ENCODE measurements at regions not wholly inside any gene's neighbourhood (a gene's known extent, or its start where the extent isn't known, plus 50 kb on each side); places are given as distances from the start of the nearest gene placed in this dataset.
A peak's percentile ranks its signal among the peaks of the same experiment; 100 is the strongest.
"Not testable (repeated sequence)": the region's sequence is repeated elsewhere in the genome, so short reads cannot be mapped to it uniquely, and the experiment has no call there.

DNA sequence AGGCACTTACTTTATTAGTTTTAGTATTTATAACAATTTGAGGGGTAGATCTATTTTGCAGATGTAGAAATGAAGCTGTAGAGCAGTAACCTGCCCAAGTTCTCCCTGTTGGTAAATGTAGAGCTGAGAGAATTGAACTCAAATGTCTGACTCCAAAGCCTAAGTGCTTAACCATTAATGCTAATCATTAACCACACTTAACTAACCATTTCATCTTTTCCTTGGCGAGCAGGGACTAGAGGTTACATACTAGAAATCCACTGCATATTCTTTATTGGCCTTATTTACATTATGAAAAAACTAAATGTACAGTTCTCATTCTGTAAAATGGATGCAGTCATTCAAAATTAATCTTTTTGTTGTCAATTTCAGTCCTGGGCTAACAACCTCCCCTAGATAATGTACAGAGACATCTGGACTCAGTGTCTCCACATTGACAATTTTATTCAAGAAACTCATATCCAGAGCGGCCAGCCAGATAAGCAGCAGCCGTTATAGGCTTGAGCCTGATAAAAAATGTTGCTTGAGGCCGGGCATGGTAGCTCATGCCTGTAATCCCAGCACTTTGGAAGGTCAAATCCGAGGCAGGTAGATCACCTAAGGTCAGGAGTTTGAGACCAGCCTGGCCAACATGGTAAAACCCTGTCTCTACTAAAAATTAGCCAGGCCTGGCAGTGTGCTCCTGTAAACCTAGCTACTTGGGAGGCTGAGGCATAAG, 76.7 kb upstream of the PICALM start:
- no peak for DNase-seq

GRCh38 chr11:86144846-86145245, 76.0 kb upstream of the PICALM start:
- DNase-seq: no peak

DNA sequence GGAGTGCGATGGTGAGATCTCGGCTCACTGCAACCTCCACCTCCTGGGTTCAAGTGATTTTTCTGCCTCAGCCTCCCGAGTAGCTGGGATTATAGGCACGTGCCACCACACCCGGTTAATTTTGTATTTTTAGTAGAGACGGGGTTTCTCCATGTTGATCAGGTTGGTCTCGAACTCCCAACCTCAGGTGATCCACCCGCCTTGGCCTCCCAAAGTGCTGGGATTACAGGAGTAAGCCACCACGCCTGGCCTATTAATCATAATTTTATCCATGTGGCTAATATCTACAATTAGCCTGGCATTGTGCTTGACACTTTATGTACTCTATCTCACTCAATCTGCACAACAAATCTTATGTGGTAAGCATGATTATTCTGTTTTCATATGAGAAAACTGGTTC, 75.2 kb upstream of the PICALM start:
- not testable (repeated sequence) for DNase-seq

DNA sequence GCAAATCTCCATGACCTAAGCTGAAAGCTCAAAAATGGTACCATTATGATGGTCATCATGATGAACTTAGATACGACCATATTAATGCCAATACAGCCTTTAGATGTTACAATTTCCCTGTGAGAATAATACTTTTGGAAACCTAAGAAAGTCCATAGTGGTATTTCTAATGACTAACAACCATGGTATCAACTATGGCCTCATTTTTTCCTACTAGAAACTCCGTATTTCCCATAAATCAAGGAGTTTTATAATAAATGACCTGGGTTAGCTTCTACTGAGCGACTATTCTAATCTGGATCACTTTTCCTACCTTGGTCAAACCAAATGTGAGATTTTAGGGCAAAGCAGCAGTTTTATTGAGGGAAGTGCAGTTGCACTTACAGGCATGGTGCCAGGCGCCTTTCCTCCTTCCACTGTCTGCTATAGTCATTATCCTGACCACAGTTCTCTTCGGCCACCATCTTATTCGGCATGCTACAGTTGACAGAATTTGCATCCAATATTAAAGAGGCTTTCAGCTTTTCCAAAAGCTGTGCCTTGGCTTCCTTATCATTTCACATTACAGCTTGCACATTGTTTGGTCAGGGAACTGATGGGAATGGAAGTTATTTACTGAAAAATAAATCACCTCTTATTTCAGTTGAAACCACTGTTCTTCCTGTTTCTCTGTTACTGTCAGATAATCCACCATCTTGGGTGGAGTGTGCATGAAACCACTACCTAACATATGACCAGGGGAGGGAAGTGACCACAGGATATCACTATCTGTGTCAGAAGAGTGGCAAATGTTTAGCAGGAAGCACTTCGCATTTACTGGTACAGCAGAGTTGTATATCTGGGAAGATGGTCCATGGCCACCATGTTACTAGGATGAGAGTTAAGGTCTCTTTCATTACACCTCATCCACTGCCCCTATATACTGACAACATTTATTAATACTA, 74.5 kb upstream of the PICALM start:
- peak in 1 of 5 donors; percentile 88 for DNase-seq

DNA sequence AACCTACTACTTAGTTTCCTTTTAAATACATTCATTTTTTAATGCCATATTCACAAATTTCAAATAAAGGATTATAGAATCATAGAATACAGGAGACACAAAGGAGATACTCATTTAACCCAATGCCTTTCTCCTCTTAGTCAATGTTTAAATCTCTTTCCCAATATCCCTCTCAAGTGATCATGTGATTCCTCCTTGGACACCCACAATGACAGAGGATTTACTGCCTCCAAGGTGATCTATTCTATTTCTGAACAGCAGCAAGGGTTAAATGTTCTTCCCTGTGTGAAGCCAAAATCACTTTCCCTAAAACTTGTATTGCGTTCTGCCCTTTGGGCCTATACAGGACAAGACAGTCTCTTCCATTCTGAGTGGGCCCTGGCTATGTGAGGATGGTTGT, 73.3 kb upstream of the PICALM start:
- DNase-seq: no peak

GRCh38 chr11:86141727-86142126, 72.8 kb upstream of the PICALM start:
- peak in 1 of 5 donors; percentile 39 for DNase-seq

GRCh38 chr11:86140334-86140990, 71.6 kb upstream of the PICALM start:
- no peak for DNase-seq

- peak in 1 of 5 donors; percentile 89 for DNase-seq
These were observed 70.1 kb upstream of the PICALM start for GRCh38 chr11:86138958-86139357.

GRCh38 chr11:86136538-86136937, 67.7 kb upstream of the PICALM start:
- DNase-seq: no peak

- no peak for DNase-seq
These were observed 66.4 kb upstream of the PICALM start for GRCh38 chr11:86135319-86135714.

- DNase-seq: no peak
These were observed 65.9 kb upstream of the PICALM start for GRCh38 chr11:86134580-86135318.

DNA sequence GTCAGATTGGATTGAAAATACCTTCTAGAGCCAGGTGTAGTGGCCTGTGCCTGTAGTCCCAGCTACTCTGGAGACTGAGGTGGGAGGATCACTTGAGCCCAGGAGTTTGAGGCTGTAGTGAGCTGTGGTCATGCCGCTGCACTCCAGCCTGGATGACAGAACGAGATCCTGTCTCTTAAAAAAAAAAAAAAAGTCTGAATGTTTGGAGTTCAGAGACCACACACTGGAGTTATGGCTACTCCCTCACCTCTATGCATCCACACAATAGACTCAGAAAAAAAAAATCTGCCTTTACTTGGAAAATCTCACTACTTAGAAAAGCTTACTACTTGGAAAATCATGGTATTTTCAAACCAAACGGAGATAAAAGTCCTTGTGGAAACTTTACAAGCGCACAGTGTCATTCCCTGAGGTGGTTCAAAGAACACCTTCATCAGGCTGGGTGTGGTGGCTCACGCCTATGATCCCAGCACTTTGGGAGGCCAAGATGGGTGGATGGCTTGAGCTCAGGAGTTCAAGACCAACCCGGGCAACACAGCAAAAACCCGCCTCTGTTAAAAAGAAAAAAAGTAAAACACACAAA, 63.9 kb upstream of the PICALM start:
- no peak for DNase-seq

- no peak for DNase-seq
These were observed 61.1 kb upstream of the PICALM start for GRCh38 chr11:86129740-86130540.

- DNase-seq: no peak
These were observed 60.0 kb upstream of the PICALM start for GRCh38 chr11:86128914-86129313.

DNA sequence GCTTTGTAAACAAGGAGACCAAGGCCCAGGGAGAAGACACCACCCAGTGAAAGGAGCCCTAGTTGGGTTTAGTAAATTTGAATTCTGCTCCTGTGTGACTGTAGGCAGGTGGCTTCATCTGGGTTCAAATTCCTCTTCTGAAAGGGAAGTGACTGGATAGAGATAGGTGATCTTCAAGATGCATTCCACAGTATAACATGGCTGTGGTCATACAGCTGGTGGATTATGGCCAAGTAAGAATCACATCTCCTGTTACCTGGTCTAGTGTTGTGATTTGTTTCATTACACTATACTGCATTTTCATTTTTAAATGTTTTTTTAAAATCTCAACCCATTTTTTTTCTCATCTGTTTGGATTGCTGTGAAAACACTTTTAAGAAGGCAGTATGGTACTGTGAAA, 58.0 kb upstream of the PICALM start:
- no peak for DNase-seq

DNA sequence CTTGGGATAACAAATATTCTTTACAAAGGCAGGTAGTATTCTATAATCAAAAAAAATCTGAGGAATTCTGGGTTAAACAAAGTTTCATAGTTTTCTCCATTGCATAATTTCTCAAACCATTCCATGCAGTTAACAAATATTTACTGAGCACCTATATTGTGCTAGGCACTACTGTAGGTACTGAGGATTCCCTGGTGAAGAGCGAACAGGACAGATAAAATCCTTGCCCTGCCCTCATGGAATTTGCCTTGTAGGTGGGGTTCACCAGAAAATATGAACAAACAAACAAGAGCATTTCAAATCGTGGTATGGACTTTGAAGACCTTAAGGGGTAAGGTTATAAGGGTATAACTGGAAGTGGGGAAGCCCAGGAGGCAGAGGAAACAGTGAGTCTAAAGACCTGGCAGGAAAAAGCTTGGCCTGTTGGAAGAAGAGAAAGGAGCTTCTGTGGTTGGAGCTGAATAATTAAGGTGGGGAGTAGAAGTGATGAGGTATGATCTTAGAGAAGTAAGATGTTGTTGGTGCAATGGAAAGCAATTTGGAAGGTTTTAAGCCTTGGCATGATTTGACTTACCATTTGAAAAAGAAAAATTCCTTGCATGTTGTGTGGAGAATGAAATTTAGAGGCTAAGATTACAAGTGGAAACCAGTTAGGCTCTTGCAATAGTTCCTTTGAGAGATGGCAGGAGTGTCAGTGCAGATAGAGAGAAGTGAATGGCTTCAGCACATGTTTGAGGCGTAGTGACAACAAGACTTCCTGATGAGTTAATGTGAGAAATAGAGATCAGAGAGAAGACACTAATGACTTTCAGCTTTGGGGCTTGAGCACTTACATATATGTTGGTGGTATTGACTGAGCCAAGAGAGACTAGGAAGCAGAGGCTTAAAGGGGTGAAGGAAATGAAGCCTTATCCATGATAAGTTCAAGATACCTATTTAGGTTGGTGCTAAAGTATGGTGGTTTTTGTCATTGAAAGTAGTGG, 55.7 kb upstream of the PICALM start:
- peak in 1 of 5 donors; percentile 76 for DNase-seq

DNA sequence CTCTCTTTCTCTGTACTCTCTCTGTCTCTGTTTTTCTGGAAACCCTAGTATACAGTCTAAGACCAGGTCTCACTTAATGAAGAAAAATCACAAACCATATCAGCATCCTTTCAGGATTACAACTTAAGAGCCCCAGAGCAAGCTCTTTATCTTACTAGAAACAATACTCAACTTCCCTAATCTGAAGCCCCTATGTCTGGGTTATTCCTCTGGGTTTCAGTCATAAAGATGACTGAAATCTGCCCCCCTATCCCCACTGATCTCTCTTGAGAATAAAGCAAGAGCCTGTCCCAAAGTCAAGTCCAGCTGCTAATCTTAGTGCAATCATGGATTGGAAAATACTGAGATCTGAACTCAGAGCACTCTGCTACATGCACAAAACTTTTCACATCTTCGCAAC, 53.9 kb upstream of the PICALM start:
- DNase-seq: no peak

- no peak for DNase-seq
These were observed 51.9 kb upstream of the PICALM start for GRCh38 chr11:86120807-86121206.

- DNase-seq: no peak
These were observed 51.0 kb upstream of the PICALM start for GRCh38 chr11:86119906-86120305.

DNA sequence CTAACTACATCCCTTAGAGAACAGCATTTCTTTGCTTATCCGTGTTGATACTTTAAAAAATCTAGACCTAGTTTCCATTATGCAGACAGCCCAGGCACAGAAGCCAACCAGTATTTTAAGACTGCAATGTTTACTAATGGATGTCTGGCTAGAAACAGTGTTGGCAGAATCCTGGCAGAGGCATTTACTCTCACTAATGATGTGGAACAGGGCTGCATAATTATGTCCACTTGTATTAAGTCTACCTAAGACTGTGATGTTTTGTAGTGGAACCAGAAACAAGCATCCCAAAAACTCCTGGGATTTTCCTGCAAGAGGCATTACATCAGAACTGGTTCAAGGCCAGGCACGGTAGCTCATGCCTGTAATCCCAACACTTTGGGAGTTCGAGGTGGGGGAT, 50.2 kb upstream of the PICALM start:
- DNase-seq: no peak

All from T-helper 1 cell (primary cell).